RWPE1 (cell line): ENCODE measurements at regions not wholly inside any gene's neighbourhood (a gene's known extent, or its start where the extent isn't known, plus 50 kb on each side); places are given as distances from the start of the nearest gene placed in this dataset.

Experiments used
- CTCF ChIA-PET: fragments of 350-600 bp; sonication (Branson Sonifier 250); formaldehyde crosslinking; extraction: SDS; loops from one replicate; lab custom pipeline; 2021; lab: Yijun Ruan, JAX
- POLR2A ChIA-PET: fragments of 400-600 bp; formaldehyde crosslinking; extraction: SDS; loops from one replicate; lab custom pipeline; 2020; ENCODE audit warnings: antibody characterized with exemption; ENCODE audit not compliant: low non-redundant PET; lab: Yijun Ruan, JAX
- DNase-seq: peaks from one replicate; pipeline ENCODE4 v3.0.0; 2012; ENCODE audit warnings: low spot score
- H3K27ac ChIP-seq: fragments of 450-650 bp; 2 replicates; pipeline ENCODE4 v1.5.1; 2017
- TF ChIP-seq, protein P1 (sequence below): fragments of 450-650 bp; conservative IDR thresholded peaks from 2 replicates; pipeline ENCODE4 v1.5.1; 2017; ENCODE audit warnings: low read depth, mild to moderate bottlenecking

GRCh38 chr4:184550476-184550875 is 76.1 kb upstream of the IRF2 start:
- POLR2A ChIA-PET = no interaction called here

GRCh38 chr4:184548648-184549341 is 74.4 kb upstream of the IRF2 start:
- ChIA-PET CTCF (no interaction called here), POLR2A (no interaction called here)
- no peak for DNase-seq
- TF ChIP-seq, protein P1, sequence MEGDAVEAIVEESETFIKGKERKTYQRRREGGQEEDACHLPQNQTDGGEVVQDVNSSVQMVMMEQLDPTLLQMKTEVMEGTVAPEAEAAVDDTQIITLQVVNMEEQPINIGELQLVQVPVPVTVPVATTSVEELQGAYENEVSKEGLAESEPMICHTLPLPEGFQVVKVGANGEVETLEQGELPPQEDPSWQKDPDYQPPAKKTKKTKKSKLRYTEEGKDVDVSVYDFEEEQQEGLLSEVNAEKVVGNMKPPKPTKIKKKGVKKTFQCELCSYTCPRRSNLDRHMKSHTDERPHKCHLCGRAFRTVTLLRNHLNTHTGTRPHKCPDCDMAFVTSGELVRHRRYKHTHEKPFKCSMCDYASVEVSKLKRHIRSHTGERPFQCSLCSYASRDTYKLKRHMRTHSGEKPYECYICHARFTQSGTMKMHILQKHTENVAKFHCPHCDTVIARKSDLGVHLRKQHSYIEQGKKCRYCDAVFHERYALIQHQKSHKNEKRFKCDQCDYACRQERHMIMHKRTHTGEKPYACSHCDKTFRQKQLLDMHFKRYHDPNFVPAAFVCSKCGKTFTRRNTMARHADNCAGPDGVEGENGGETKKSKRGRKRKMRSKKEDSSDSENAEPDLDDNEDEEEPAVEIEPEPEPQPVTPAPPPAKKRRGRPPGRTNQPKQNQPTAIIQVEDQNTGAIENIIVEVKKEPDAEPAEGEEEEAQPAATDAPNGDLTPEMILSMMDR = no peak
- no peak overlapping the region for H3K27ac ChIP-seq

More at GRCh38 chr4:184550476-184550875, 76.1 kb upstream of the IRF2 start:
- no peak overlapping the region for H3K27ac ChIP-seq
- DNase-seq = no peak
- TF ChIP-seq, protein P1 = no peak
- CTCF ChIA-PET = interaction anchor here (0.6 to 0.8 kb wide), 2 partner anchors 286 to 332 kb away, joined by 3 to 5 read pairs; no protein-coding TSS in a partner anchor

- no peak for DNase-seq
- TF ChIP-seq, protein P1 = no peak
- POLR2A ChIA-PET = no interaction called here
- CTCF ChIA-PET = no interaction called here
- no peak overlapping the region for H3K27ac ChIP-seq
These were observed 73.9 kb upstream of the IRF2 start for GRCh38 chr4:184548316-184548647.

GRCh38 chr4:184544788-184545409 is 70.5 kb upstream of the IRF2 start:
- POLR2A ChIA-PET = no interaction called here
- no peak for DNase-seq
- CTCF ChIA-PET = no interaction called here
- TF ChIP-seq, protein P1 = no peak
- H3K27ac ChIP-seq = no peak overlapping the region

GRCh38 chr4:184541907-184542306 is 67.6 kb upstream of the IRF2 start:
- POLR2A ChIA-PET = no interaction called here
- TF ChIP-seq, protein P1 = no peak
- no peak overlapping the region for H3K27ac ChIP-seq
- DNase-seq = no peak
- CTCF ChIA-PET = no interaction called here

DNA sequence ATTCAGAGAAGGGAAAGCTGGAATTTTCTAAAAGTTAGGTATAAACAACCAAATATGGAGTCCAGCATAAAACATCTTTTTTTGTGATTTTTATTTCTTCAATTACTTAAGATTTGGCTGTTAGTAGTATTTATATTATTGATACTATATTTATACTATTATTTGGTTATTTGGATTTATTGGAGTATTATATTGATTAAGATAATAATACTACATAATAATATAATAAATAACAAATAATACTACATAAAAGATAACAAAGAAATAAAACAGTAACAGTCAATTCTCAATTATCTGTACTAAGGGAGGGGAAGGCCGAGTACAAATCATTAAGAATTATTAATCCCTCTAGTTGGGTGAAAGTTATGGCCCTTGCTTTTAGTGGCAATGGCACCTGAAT is 66.0 kb upstream of the IRF2 start:
- TF ChIP-seq, protein P1 = no peak
- H3K27ac ChIP-seq = no peak overlapping the region
- no peak for DNase-seq
- CTCF ChIA-PET = interaction anchor here (0.6 to 0.7 kb wide), 2 partner anchors 276 to 791 kb away, joined by 3 to 4 read pairs; no protein-coding TSS in a partner anchor
- POLR2A ChIA-PET = interaction anchor here (0.6 kb wide), 1 partner anchor 66 kb away, joined by 3 read pairs; no protein-coding TSS in a partner anchor
